ENCODE measurements at regions not wholly inside any gene's neighbourhood (a gene's known extent, or its start where the extent isn't known, plus 50 kb on each side); places are given as distances from the start of the nearest gene placed in this dataset.

GRCh38 chr7:22025983-22026382, 80.3 kb upstream of the CDCA7L start:
- Histone ChIP-seq H3K27me3 (ENCODE audit: control insufficient read depth, insufficient read depth, low read length) (no peaks in the 10 kb centered on the region), H3K36me3 (replicated peaks; ENCODE audit: control insufficient read depth, insufficient read depth, low read length) (no peaks in the 10 kb centered on the region), H3K4me3 (ENCODE audit: insufficient read depth, low read depth, low read length) (no peak overlapping the region)
- DNase-seq: no peak

- no peak for DNase-seq
- Histone ChIP-seq H3K36me3 (replicated peaks; ENCODE audit: control insufficient read depth, insufficient read depth, low read length) (no peaks in the 10 kb centered on the region), H3K27me3 (ENCODE audit: control insufficient read depth, insufficient read depth, low read length) (no peaks in the 10 kb centered on the region), H3K4me3 (ENCODE audit: insufficient read depth, low read depth, low read length) (no peak overlapping the region)
These were observed 79.4 kb upstream of the CDCA7L start for GRCh38 chr7:22025075-22025474.

GRCh38 chr7:22019931-22020330, 74.2 kb upstream of the CDCA7L start:
- no peaks in the 10 kb centered on the region for H3K27me3 ChIP-seq (ENCODE audit: control insufficient read depth, insufficient read depth, low read length)
- H3K36me3 ChIP-seq (replicated peaks; ENCODE audit: control insufficient read depth, insufficient read depth, low read length): no peaks in the 10 kb centered on the region
- H3K4me3 ChIP-seq (ENCODE audit: insufficient read depth, low read depth, low read length): no peak overlapping the region
- DNase-seq: no peak

GRCh38 chr7:22016507-22016906, 70.8 kb upstream of the CDCA7L start:
- H3K27me3 ChIP-seq (ENCODE audit: control insufficient read depth, insufficient read depth, low read length): no peaks in the 10 kb centered on the region
- no peaks in the 10 kb centered on the region for H3K36me3 ChIP-seq (replicated peaks; ENCODE audit: control insufficient read depth, insufficient read depth, low read length)
- no peak for DNase-seq
- no peak overlapping the region for H3K4me3 ChIP-seq (ENCODE audit: insufficient read depth, low read depth, low read length)

GRCh38 chr7:22013711-22014110, 68.0 kb upstream of the CDCA7L start:
- H3K36me3 ChIP-seq (replicated peaks; ENCODE audit: control insufficient read depth, insufficient read depth, low read length): no peaks in the 10 kb centered on the region
- DNase-seq: no peak
- H3K4me3 ChIP-seq (ENCODE audit: insufficient read depth, low read depth, low read length): no peak overlapping the region
- H3K27me3 ChIP-seq (ENCODE audit: control insufficient read depth, insufficient read depth, low read length): no peaks in the 10 kb centered on the region

- no peaks in the 10 kb centered on the region for H3K36me3 ChIP-seq (replicated peaks; ENCODE audit: control insufficient read depth, insufficient read depth, low read length)
- H3K27me3 ChIP-seq (ENCODE audit: control insufficient read depth, insufficient read depth, low read length): no peaks in the 10 kb centered on the region
- H3K4me3 ChIP-seq (ENCODE audit: insufficient read depth, low read depth, low read length): no peak overlapping the region
- DNase-seq: no peak
These were observed 63.0 kb upstream of the CDCA7L start for GRCh38 chr7:22008683-22009082.

GRCh38 chr7:22008087-22008486, 62.4 kb upstream of the CDCA7L start:
- Histone ChIP-seq H3K36me3 (replicated peaks; ENCODE audit: control insufficient read depth, insufficient read depth, low read length) (no peaks in the 10 kb centered on the region), H3K4me3 (ENCODE audit: insufficient read depth, low read depth, low read length) (no peak overlapping the region), H3K27me3 (ENCODE audit: control insufficient read depth, insufficient read depth, low read length) (no peaks in the 10 kb centered on the region)
- no peak for DNase-seq

GRCh38 chr7:22005151-22005550, 59.5 kb upstream of the CDCA7L start:
- Histone ChIP-seq H3K36me3 (replicated peaks; ENCODE audit: control insufficient read depth, insufficient read depth, low read length) (no peaks in the 10 kb centered on the region), H3K4me3 (ENCODE audit: insufficient read depth, low read depth, low read length) (no peak overlapping the region), H3K27me3 (ENCODE audit: control insufficient read depth, insufficient read depth, low read length) (no peaks in the 10 kb centered on the region)
- no peak for DNase-seq

- H3K4me3 ChIP-seq (ENCODE audit: insufficient read depth, low read depth, low read length): no peak overlapping the region
- no peaks in the 10 kb centered on the region for H3K36me3 ChIP-seq (replicated peaks; ENCODE audit: control insufficient read depth, insufficient read depth, low read length)
- no peak for DNase-seq
- no peaks in the 10 kb centered on the region for H3K27me3 ChIP-seq (ENCODE audit: control insufficient read depth, insufficient read depth, low read length)
These were observed 57.0 kb upstream of the CDCA7L start for GRCh38 chr7:22002726-22003125.

- Histone ChIP-seq H3K27me3 (ENCODE audit: control insufficient read depth, insufficient read depth, low read length) (no peaks in the 10 kb centered on the region), H3K36me3 (replicated peaks; ENCODE audit: control insufficient read depth, insufficient read depth, low read length) (no peaks in the 10 kb centered on the region), H3K4me3 (ENCODE audit: insufficient read depth, low read depth, low read length) (no peak overlapping the region)
- DNase-seq: peak; percentile 61
These were observed 55.8 kb upstream of the CDCA7L start for GRCh38 chr7:22001345-22002004.

GRCh38 chr7:21999896-22000295, 54.2 kb upstream of the CDCA7L start:
- Histone ChIP-seq H3K36me3 (replicated peaks; ENCODE audit: control insufficient read depth, insufficient read depth, low read length) (no peaks in the 10 kb centered on the region), H3K27me3 (ENCODE audit: control insufficient read depth, insufficient read depth, low read length) (no peaks in the 10 kb centered on the region), H3K4me3 (ENCODE audit: insufficient read depth, low read depth, low read length) (no peak overlapping the region)
- no peak for DNase-seq

GRCh38 chr7:21996641-21997040, 50.9 kb upstream of the CDCA7L start:
- no peaks in the 10 kb centered on the region for H3K36me3 ChIP-seq (replicated peaks; ENCODE audit: control insufficient read depth, insufficient read depth, low read length)
- no peaks in the 10 kb centered on the region for H3K27me3 ChIP-seq (ENCODE audit: control insufficient read depth, insufficient read depth, low read length)
- DNase-seq: no peak
- H3K4me3 ChIP-seq (ENCODE audit: insufficient read depth, low read depth, low read length): no peak overlapping the region

All from H7 (cell line).